ENCODE measurements at regions not wholly inside any gene's neighbourhood (a gene's known extent, or its start where the extent isn't known, plus 50 kb on each side); places are given as distances from the start of the nearest gene placed in this dataset.

GRCh38 chr5:74124826-74125225 lies 498.8 kb downstream of the ARHGEF28 start:
- TF ChIP-seq ZIC2 (tag by site-specific recombination; IDR thresholded peaks at IDR 0.05) (peak; percentile 63), PRDM10 (tag by site-specific recombination; IDR thresholded peaks at IDR 0.05) (peak; percentile 59), ZNF843 (tag by site-specific recombination; IDR thresholded peaks at IDR 0.05) (no peak), MYNN (tag by site-specific recombination; IDR thresholded peaks at IDR 0.05; ENCODE audit: borderline replicate concordance) (peak; percentile 43; the same call in 1 of the 2 replicates), ZBTB1 (tag by site-specific recombination; IDR thresholded peaks at IDR 0.05) (no peak)
- Histone ChIP-seq H3K4me1 (ENCODE audit: control insufficient read depth, insufficient read depth, low read length) (peaks cover 11% of the 10 kb centered on the region), H3K36me3 (ENCODE audit: control insufficient read depth in 2 of 2, insufficient read depth in 1 of 2, low read length in 2 of 2) (no peaks in the 10 kb centered on the region), H3K27ac (ENCODE audit: extremely low read depth, low read depth, low read length) (no peak overlapping the region), H3K9me3 (ENCODE audit: control insufficient read depth, insufficient read depth, low read depth, low read length) (no peaks in the 10 kb centered on the region), H3K4me3 (ENCODE audit: low read depth, low read length) (no peak overlapping the region)
- CTCF ChIA-PET, result interaction anchor here (0.6 to 1.3 kb wide), 2 partner anchors 104 to 143 kb away, joined by 4 to 5 read pairs; no protein-coding TSS in a partner anchor
- POLR2A ChIA-PET, result no interaction called here

- H3K9me3 ChIP-seq (ENCODE audit: control insufficient read depth, insufficient read depth, low read depth, low read length), result no peaks in the 10 kb centered on the region
- H3K27ac ChIP-seq (ENCODE audit: extremely low read depth, low read depth, low read length), result no peak overlapping the region
- ChIA-PET CTCF (interaction anchor here (0.9 to 1.6 kb wide), 4 partner anchors 10 to 222 kb away, joined by 3 to 4 read pairs (median 4); no protein-coding TSS in a partner anchor), POLR2A (no interaction called here)
- H3K4me3 ChIP-seq (ENCODE audit: low read depth, low read length), result no peak overlapping the region
- no peaks in the 10 kb centered on the region for H3K36me3 ChIP-seq (ENCODE audit: control insufficient read depth in 2 of 2, insufficient read depth in 1 of 2, low read length in 2 of 2)
- H3K4me1 ChIP-seq (ENCODE audit: control insufficient read depth, insufficient read depth, low read length), result peaks cover 11% of the 10 kb centered on the region
- no peak for TF ChIP-seq ZNF292 (tag by site-specific recombination; IDR thresholded peaks at IDR 0.05; ENCODE audit: borderline replicate concordance, low read depth)
- no peak for TF ChIP-seq ZBTB20 (tag by site-specific recombination; IDR thresholded peaks at IDR 0.05)
These were observed 497.9 kb downstream of the ARHGEF28 start for GRCh38 chr5:74123929-74124328.

- TF ChIP-seq ZNF664 (tag by site-specific recombination; IDR thresholded peaks at IDR 0.05), result no peak
- peak; percentile 47; the same call in 1 of the 2 replicates for TF ChIP-seq ZBTB6 (tag by site-specific recombination; IDR thresholded peaks at IDR 0.05)
- TF ChIP-seq OSR2 (tag by site-specific recombination; IDR thresholded peaks at IDR 0.05), result peak; percentile 41; the same call in 1 of the 2 replicates
- 0 out of 2 replicates have a peak, but pooled peaks have one; percentile 32 for TF ChIP-seq ZNF10 (tag by site-specific recombination; IDR thresholded peaks at IDR 0.05)
- peak; percentile 97 for TF ChIP-seq ZIC2 (tag by site-specific recombination; IDR thresholded peaks at IDR 0.05)
- no peak for TF ChIP-seq ZNF433 (tag by site-specific recombination; IDR thresholded peaks at IDR 0.05; ENCODE audit: low read depth)
- 0 out of 2 replicates have a peak, but pooled peaks have one; percentile 29 for TF ChIP-seq SP7 (tag by site-specific recombination; IDR thresholded peaks at IDR 0.05)
- Histone ChIP-seq H3K27ac (ENCODE audit: extremely low read depth, low read depth, low read length) (no peak overlapping the region), H3K4me1 (ENCODE audit: control insufficient read depth, insufficient read depth, low read length) (peaks cover 11% of the 10 kb centered on the region), H3K4me3 (ENCODE audit: low read depth, low read length) (no peak overlapping the region), H3K9me3 (ENCODE audit: control insufficient read depth, insufficient read depth, low read depth, low read length) (no peaks in the 10 kb centered on the region), H3K36me3 (ENCODE audit: control insufficient read depth in 2 of 2, insufficient read depth in 1 of 2, low read length in 2 of 2) (no peaks in the 10 kb centered on the region)
- ChIA-PET POLR2A (interaction anchor here (1.1 kb wide), 1 partner anchor 518 kb away, joined by 3 read pairs; the partner anchor contains the start of gene ENC1), CTCF (interaction anchor here (0.6 to 1.6 kb wide), 4 partner anchors 10 to 503 kb away, joined by 3 to 4 read pairs (median 3); no protein-coding TSS in a partner anchor)
These were observed 497.1 kb downstream of the ARHGEF28 start for GRCh38 chr5:74122979-74123590.

All from HEK293 (cell line).